Neural progenitor cell (in vitro differentiated cells): ENCODE measurements at regions not wholly inside any gene's neighbourhood (a gene's known extent, or its start where the extent isn't known, plus 50 kb on each side); places are given as distances from the start of the nearest gene placed in this dataset.

Source experiments
- DNase-seq: peaks from one replicate; pipeline ENCODE4 v3.0.0-alpha.2; 2016; ENCODE audit warnings: low spot score
- H2AFZ ChIP-seq: fragments of 200-600 bp; sonication (generic); replicated peaks from 2 replicates; pipeline ENCODE4 v1.6.1; 2016; ENCODE audit warnings: antibody characterized with exemption
- H3F3A ChIP-seq: fragments of 200-600 bp; sonication (generic); 2 replicates; pipeline ENCODE4 v1.6.1; 2016; ENCODE audit warnings: antibody characterized with exemption, low read depth
- H3K27ac ChIP-seq: fragments of 200-600 bp; sonication (generic); 2 replicates; pipeline ENCODE4 v1.5.1; 2016; ENCODE audit warnings: mild to moderate bottlenecking
- H3K27me3 ChIP-seq: fragments of 200-600 bp; sonication (generic); 2 replicates; pipeline ENCODE4 v1.6.1; 2016; ENCODE audit warnings: mild to moderate bottlenecking, moderate library complexity
- H3K36me3 ChIP-seq: fragments of 200-600 bp; sonication (generic); 2 replicates; pipeline ENCODE4 v1.5.1; 2016
- H3K4me1 ChIP-seq: fragments of 200-600 bp; sonication (generic); 2 replicates; pipeline ENCODE4 v1.6.1; 2016; ENCODE audit warnings: mixed run types
- H3K4me2 ChIP-seq: fragments of 200-600 bp; sonication (generic); 2 replicates; pipeline ENCODE4 v1.6.1; 2016
- H3K4me3 ChIP-seq: fragments of 200-600 bp; sonication (generic); 2 replicates; pipeline ENCODE4 v1.5.1; 2016
- H3K79me2 ChIP-seq: fragments of 200-600 bp; sonication (generic); 2 replicates; pipeline ENCODE4 v1.6.1; 2016; ENCODE audit warnings: low read depth
- H3K9ac ChIP-seq: fragments of 200-600 bp; sonication (generic); 2 replicates; pipeline ENCODE4 v1.6.1; 2016
- H3K9me3 ChIP-seq: fragments of 200-600 bp; sonication (generic); 2 replicates; pipeline ENCODE4 v1.5.1; 2016; ENCODE audit warnings: low read depth
- H4K20me1 ChIP-seq: fragments of 200-600 bp; sonication (generic); 2 replicates; pipeline ENCODE4 v1.6.1; 2016; ENCODE audit warnings: low read depth
- H3K27ac Mint-ChIP-seq: 3 replicates; pipeline ENCODE4 v1.8.0; 2021; ENCODE audit warnings: mixed read lengths
- H3K27me3 Mint-ChIP-seq: 2 replicates; pipeline ENCODE4 v1.8.0; 2022; ENCODE audit warnings: low read depth, mild to moderate bottlenecking, inconsistent platforms, moderate library complexity, mixed read lengths; ENCODE audit not compliant: insufficient read depth
- H3K36me3 Mint-ChIP-seq: 3 replicates; pipeline ENCODE4 v1.8.0; 2021; ENCODE audit warnings: mixed read lengths
- H3K4me1 Mint-ChIP-seq: 3 replicates; pipeline ENCODE4 v1.8.0; 2021; ENCODE audit warnings: mixed read lengths
- H3K4me3 Mint-ChIP-seq: 3 replicates; pipeline ENCODE4 v1.8.0; 2021; ENCODE audit warnings: mild to moderate bottlenecking, moderate library complexity, mixed read lengths
- H3K9me3 Mint-ChIP-seq: 3 replicates; pipeline ENCODE4 v1.8.0; 2020; ENCODE audit warnings: mixed read lengths
- CTCF ChIP-seq: fragments of 200-600 bp; sonication (generic); IDR thresholded peaks from 2 replicates; pipeline ENCODE4 v1.5.1; 2017; ENCODE audit warnings: antibody characterized with exemption, mild to moderate bottlenecking
- EZH2 ChIP-seq: fragments of 200-600 bp; sonication (generic); IDR thresholded peaks from 2 replicates; pipeline ENCODE4 v1.6.1; 2017; ENCODE audit warnings: antibody characterized with exemption, mild to moderate bottlenecking, moderate library complexity
- EZH2phosphoT487 ChIP-seq: fragments of 200-600 bp; sonication (generic); IDR thresholded peaks from 2 replicates; pipeline ENCODE4 v1.6.1; 2017; ENCODE audit warnings: antibody characterized with exemption

- Histone ChIP-seq H3K9me3 (no peaks in the 10 kb centered on the region), H3K4me2 (no peak overlapping the region), H3K4me3 (no peak overlapping the region), H3K36me3 (no peaks in the 10 kb centered on the region), H3K27me3 (no peaks in the 10 kb centered on the region), H3K9ac (no peak overlapping the region), H3K4me1 (no peaks in the 10 kb centered on the region), H4K20me1 (no peaks in the 10 kb centered on the region), H3K79me2 (no peaks in the 10 kb centered on the region), H3F3A (no peaks in the 10 kb centered on the region), H3K27ac (no peak overlapping the region), H2AFZ (no peak overlapping the region)
- Mint-ChIP-seq H3K4me3 (no peak overlapping the region), H3K27me3 (peaks cover 6% of the 10 kb centered on the region), H3K9me3 (peaks cover 3% of the 10 kb centered on the region), H3K4me1 (peaks cover 5% of the 10 kb centered on the region), H3K36me3 (no peaks in the 10 kb centered on the region), H3K27ac (no peak overlapping the region)
- DNase-seq, result no peak
- TF ChIP-seq EZH2, result no peak
- TF ChIP-seq CTCF, result no peak
- TF ChIP-seq EZH2phosphoT487, result no peak
Measured at GRCh38 chr10:34018784-34019183, 684.3 kb upstream of the NRP1 start.

- H3K79me2 ChIP-seq, result no peaks in the 10 kb centered on the region
- H3K36me3 Mint-ChIP-seq, result no peaks in the 10 kb centered on the region
- H3K4me1 Mint-ChIP-seq, result peaks cover 5% of the 10 kb centered on the region
- H3K9ac ChIP-seq, result no peak overlapping the region
- H3K27me3 ChIP-seq, result no peaks in the 10 kb centered on the region
- H3F3A ChIP-seq, result no peaks in the 10 kb centered on the region
- no peak overlapping the region for H3K4me3 ChIP-seq
- peaks cover 3% of the 10 kb centered on the region for H3K9me3 Mint-ChIP-seq
- no peaks in the 10 kb centered on the region for H3K36me3 ChIP-seq
- H3K4me3 Mint-ChIP-seq, result no peak overlapping the region
- H4K20me1 ChIP-seq, result no peaks in the 10 kb centered on the region
- H3K4me1 ChIP-seq, result no peaks in the 10 kb centered on the region
- peaks cover 7% of the 10 kb centered on the region for H3K27me3 Mint-ChIP-seq
- no peak overlapping the region for H3K27ac Mint-ChIP-seq
- TF ChIP-seq CTCF (no peak), EZH2 (no peak), EZH2phosphoT487 (no peak)
- H3K27ac ChIP-seq, result no peak overlapping the region
- no peak overlapping the region for H2AFZ ChIP-seq
- no peak for DNase-seq
- H3K9me3 ChIP-seq, result no peaks in the 10 kb centered on the region
- H3K4me2 ChIP-seq, result no peak overlapping the region
Measured at GRCh38 chr10:34018129-34018528, 683.7 kb upstream of the NRP1 start.

- Histone ChIP-seq H2AFZ (no peak overlapping the region), H3K27me3 (no peaks in the 10 kb centered on the region), H3K4me3 (no peak overlapping the region), H4K20me1 (no peaks in the 10 kb centered on the region), H3K79me2 (no peaks in the 10 kb centered on the region), H3K4me2 (no peak overlapping the region), H3K27ac (no peak overlapping the region), H3K9ac (no peak overlapping the region), H3K9me3 (no peaks in the 10 kb centered on the region), H3K36me3 (no peaks in the 10 kb centered on the region), H3F3A (no peaks in the 10 kb centered on the region), H3K4me1 (no peaks in the 10 kb centered on the region)
- H3K27ac Mint-ChIP-seq, result no peak overlapping the region
- DNase-seq, result peak; percentile 45
- peaks cover 6% of the 10 kb centered on the region for H3K27me3 Mint-ChIP-seq
- peaks cover 3% of the 10 kb centered on the region for H3K9me3 Mint-ChIP-seq
- H3K36me3 Mint-ChIP-seq, result no peaks in the 10 kb centered on the region
- no peak for TF ChIP-seq EZH2phosphoT487
- peak; percentile 57 for TF ChIP-seq CTCF
- no peak overlapping the region for H3K4me3 Mint-ChIP-seq
- H3K4me1 Mint-ChIP-seq, result peaks cover 5% of the 10 kb centered on the region
Measured at GRCh38 chr10:34017281-34017680, 682.8 kb upstream of the NRP1 start.

DNA sequence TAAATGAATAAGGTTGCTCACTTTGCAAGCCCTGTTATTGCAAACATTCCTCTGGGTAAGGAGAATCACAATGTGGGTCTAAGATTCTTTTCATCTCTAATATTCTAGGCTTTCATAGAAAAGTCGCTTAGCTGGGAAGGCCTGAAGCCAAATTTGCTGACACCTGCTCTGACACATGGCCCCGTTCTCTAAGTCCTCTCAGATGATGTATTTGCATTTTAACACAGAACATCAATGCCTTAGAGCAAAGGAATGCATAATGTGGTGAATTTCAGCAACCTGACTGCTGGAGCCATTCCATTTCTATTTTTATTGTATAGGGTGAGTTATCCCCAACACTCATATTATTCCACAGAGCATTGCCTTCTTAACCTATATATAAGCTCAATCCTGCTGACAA lies 682.1 kb upstream of the NRP1 start:
- Mint-ChIP-seq H3K4me1 (peaks cover 5% of the 10 kb centered on the region), H3K27ac (no peak overlapping the region), H3K4me3 (no peak overlapping the region), H3K36me3 (no peaks in the 10 kb centered on the region), H3K9me3 (peaks cover 3% of the 10 kb centered on the region), H3K27me3 (peaks cover 6% of the 10 kb centered on the region)
- DNase-seq, result no peak
- Histone ChIP-seq H4K20me1 (no peaks in the 10 kb centered on the region), H3K27me3 (no peaks in the 10 kb centered on the region), H3K4me1 (no peaks in the 10 kb centered on the region), H3K27ac (no peak overlapping the region), H3K79me2 (no peaks in the 10 kb centered on the region), H2AFZ (no peak overlapping the region), H3K4me2 (no peak overlapping the region), H3K4me3 (no peak overlapping the region), H3F3A (no peaks in the 10 kb centered on the region), H3K9ac (no peak overlapping the region), H3K36me3 (no peaks in the 10 kb centered on the region), H3K9me3 (no peaks in the 10 kb centered on the region)
- TF ChIP-seq EZH2phosphoT487 (no peak), EZH2 (no peak), CTCF (no peak)
